GM23338 (cell line): ENCODE measurements at regions not wholly inside any gene's neighbourhood (a gene's known extent, or its start where the extent isn't known, plus 50 kb on each side); places are given as distances from the start of the nearest gene placed in this dataset.

Experiments
- CTCF ChIP-seq, 2 experiments: fragments of 200-600 bp in 1 of 2; sonication (generic) in 1 of 2; conservative IDR thresholded peaks; 2 replicates each; pipeline versions ENCODE4 v1.5.1 to v1.6.1; 2016 to 2017; ENCODE audit warnings: antibody characterized with exemption in 2 of 2, low read depth in 2 of 2, mild to moderate bottlenecking in 2 of 2, moderate library complexity in 1 of 2
- EZH2phosphoT487 ChIP-seq: fragments of 200-600 bp; sonication (generic); IDR thresholded peaks from one replicate; pipeline ENCODE4 v1.8.1; 2018; ENCODE audit warnings: antibody characterized with exemption; ENCODE audit not compliant: unreplicated experiment
- POLR2AphosphoS5 ChIP-seq: IDR thresholded peaks from 2 replicates; pipeline ENCODE4 v1.6.1; 2016; ENCODE audit warnings: antibody characterized with exemption, low read depth

- no peak for TF ChIP-seq CTCF (conservative IDR thresholded peaks at IDR 0.05; ENCODE audit: low read depth in 2 of 2)
- no peak for TF ChIP-seq EZH2phosphoT487
- no peak for TF ChIP-seq POLR2AphosphoS5
Observed at GRCh38 chr12:34398706-34399630, 376.7 kb downstream of the ALG10 start.
